ENCODE measurements at regions not wholly inside any gene's neighbourhood (a gene's known extent, or its start where the extent isn't known, plus 50 kb on each side); places are given as distances from the start of the nearest gene placed in this dataset.

GRCh38 chr10:130606001-130606405, 469.8 kb downstream of the GLRX3 start:
- no peak for TF ChIP-seq CTCF (IDR thresholded peaks at IDR 0.05)
- TF ChIP-seq POLR2A (IDR thresholded peaks at IDR 0.05), result no peak
